22Rv1 (cell line): ENCODE measurements at regions not wholly inside any gene's neighbourhood (a gene's known extent, or its start where the extent isn't known, plus 50 kb on each side); places are given as distances from the start of the nearest gene placed in this dataset.

Experiments
- CTCF ChIP-seq: fragments of 450-650 bp; IDR thresholded peaks from 2 replicates; pipeline ENCODE4 v1.5.1; 2017; ENCODE audit warnings: mild to moderate bottlenecking
- ZFX ChIP-seq: fragments of 450-650 bp; IDR thresholded peaks from 2 replicates; pipeline ENCODE4 v1.6.1; 2017; ENCODE audit warnings: antibody characterized with exemption, borderline replicate concordance

GRCh38 chr4:23117826-23118225 lies 425.1 kb downstream of the GBA3 start:
- TF ChIP-seq CTCF (no peak), ZFX (no peak)
